EL (cell line): ENCODE measurements at regions not wholly inside any gene's neighbourhood (a gene's known extent, or its start where the extent isn't known, plus 50 kb on each side); places are given as distances from the start of the nearest gene placed in this dataset.

Experiments used
- DNase-seq: peaks from one replicate; pipeline ENCODE4 v3.0.0-alpha.2; 2016

DNA sequence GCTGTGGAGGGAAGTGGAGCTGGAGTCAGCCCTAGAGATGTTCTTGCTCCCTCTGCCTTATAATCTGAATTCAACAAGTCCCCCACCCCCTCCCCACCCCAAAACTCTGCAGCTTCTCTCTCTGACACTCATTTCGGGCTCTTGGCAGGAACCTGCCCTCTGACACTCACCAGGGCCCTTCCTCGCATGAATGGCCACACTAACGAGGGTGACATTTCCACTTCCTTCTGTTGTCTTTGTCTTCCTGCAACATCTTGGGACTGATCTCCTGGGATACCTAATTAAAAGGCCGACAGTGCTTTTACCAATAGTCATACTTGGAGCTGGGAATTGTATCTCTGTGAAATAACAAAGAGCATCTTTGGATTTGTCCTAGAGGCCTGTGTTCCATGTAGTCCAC, 106.9 kb upstream of the PIRT start:
- no peak for DNase-seq

DNA sequence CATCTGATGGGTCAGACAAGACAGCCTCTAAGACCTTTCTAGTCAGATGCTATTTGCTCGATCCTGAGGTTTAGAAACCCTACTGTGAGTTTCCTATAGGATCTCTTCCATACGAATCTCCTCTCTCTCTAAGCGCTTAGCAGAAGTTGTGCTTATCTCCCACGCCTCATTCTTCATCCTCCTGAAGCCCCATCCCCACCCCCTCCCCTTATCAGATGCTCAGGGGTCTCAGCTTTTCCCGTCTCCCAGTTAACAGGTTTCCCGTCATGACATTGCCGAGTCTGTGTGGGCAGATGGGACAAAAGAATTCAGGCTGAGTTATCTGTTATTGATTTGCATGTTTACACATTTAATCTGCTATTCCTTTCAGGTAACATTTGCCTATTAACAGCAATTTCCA, 99.0 kb upstream of the PIRT start:
- DNase-seq: no peak

DNA sequence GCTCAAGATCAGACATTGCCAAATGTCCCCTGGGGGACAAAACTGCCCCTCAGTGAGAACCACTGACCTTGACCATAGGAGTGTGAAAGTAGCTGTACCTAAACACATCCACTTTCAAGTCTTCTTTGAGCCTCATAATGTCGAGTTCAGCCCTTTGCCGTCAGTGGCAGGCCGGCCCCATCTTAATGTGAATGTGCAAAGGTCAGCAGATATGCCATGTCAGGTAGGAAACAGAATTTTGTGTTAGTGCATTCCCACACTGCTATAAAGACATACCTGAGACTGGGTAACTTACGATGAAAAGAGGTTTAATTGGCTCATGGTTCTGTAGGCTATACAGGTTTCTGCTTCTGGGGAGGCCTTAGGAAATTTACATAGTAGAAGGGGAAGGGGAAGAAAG, 95.1 kb upstream of the PIRT start:
- DNase-seq: no peak

DNA sequence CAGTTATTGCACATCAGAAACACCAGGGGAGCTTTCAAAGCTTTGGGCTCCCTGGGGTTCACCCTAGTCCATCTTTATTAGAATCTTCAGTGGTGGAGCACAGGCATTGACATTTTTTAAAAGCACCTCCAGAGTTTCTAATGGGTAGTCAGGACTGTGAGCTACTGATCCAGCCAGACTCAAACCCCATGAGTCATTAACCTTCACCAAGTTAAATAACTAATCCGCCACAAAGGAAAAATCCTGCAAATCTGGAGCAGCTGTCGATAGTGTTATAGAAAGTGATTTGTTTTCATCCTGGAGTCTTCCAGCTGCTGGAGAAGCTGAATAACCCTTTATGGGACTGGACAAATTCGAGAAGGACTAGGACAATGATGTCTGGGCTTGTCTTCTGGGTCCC, 93.2 kb upstream of the PIRT start:
- no peak for DNase-seq

DNA sequence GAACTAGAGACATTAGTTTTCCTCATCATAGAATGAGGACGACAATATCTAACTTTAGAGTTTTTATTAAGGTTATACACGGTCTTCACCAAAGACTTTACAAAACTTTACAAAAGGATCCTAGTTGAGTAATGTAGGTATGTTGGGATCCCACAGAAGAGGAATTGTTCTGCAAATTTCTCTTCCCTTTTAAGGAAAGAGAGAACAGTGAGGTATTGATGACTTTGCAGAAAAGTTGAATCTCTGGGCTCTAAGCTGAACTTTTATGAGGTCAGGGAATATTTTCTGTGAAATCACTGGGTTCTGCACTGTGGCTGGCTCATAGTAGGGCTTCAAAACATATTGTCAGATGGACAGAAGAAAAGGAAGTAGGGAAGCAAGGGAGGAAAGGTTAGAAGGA, 89.8 kb upstream of the PIRT start:
- no peak for DNase-seq

DNA sequence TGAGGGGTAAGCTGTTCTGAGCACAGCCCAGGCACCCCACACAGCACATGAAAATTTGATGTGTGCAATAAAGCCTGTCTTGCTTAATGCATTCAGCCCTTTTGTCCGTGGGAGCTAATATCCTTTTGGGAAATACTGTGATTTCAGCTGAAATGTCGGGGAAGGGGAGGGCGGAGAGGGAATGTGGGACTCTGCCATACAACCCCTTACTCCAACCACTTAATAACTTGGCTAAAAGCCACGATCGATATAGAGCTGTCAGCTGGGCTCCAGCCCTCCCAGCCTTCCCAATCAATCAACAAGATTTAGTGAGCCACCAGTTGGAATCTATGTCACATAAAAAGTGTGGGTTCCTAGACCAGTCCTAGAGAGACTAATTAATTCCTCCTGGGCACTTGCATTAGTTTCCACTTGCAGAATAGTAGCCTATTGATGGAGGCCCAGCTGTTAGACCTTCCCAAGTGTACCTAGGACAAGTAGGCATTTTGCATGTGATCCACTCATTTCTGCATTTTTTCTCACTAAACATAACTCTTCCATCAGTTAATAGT, 82.7 kb upstream of the PIRT start:
- no peak for DNase-seq

DNA sequence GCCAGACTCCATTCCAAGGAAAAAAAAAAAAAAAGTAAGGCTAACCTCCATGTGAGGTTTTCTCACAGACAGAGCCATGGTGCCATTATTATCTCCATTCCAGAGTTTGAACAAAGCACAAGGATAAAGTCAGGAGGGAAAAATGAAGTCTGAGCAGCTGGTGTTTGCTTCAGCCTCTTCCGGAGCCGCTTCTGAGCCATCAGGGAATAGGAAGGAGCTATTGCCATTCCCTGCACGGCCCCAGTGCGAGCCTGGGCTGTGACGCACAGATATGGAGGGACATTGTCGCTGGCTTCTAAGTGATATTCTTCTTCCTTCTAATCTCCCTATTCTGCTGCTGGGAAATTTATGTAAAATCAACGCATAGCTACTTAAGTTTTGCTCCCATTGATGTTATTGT, 69.5 kb upstream of the PIRT start:
- DNase-seq: no peak

DNA sequence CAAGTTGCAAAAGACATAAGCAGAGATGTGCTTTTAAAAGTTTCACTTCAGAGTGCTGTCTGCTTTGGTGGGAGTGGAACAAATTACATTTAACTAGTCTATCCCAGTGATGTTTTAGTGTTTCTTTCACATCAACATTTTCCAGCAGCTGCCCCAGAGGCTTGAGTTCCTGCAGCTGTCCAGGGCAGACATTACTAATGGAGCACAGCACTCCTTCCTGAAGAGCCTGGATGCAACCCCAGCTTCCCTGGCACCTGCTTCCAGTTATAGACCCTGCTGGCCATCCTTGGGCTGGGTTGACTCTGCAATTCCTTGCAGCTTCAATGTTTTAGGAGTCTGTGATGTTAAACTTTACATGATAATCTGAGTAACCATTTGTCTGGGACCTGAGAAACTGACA, 61.4 kb upstream of the PIRT start:
- no peak for DNase-seq

DNA sequence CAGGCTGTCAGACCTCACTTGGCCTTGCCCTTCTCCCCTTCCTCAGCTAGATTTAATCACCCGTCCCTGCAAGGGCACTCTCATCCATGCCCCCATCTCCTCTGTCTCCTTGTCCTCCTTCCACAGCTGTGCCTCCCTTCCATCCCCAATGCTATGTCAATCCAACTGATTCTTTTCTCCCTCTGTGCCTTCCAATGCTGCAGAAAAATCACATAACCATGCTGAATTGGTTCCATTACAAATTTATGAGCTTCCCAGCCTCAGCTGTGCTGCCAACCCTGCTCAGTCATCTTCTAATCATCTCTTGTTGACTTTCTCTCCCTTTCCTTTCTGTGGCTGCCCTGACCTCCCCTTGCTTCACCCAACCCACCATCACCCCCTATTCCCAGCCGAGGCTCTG, 56.3 kb upstream of the PIRT start:
- DNase-seq: no peak

DNA sequence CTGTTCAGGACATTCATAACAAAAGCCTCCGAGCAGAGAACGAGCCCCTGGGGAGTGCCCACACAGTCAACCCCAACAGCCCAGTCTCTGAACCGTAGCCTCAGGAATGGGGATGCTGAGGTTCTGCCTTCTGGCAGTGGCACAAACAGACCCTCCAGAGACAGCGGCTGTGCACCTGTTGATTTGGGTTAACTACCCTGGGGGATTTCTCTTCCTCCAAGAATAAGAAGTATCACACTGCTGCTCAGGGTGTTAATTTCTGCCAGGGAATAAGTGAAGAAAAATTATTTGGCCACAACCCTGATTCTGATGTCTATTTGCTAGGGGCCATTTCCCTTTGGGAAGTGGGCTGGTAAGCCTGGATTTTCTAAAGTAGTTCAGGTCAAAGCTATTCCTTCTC, 51.0 kb upstream of the PIRT start:
- DNase-seq: no peak
